ENCODE measurements at regions not wholly inside any gene's neighbourhood (a gene's known extent, or its start where the extent isn't known, plus 50 kb on each side); places are given as distances from the start of the nearest gene placed in this dataset.

GRCh38 chr13:97856304-97856675 is 97.2 kb upstream of the IPO5 start:
- no peak for TF ChIP-seq CTCF (IDR thresholded peaks at IDR 0.05)
- no peak for TF ChIP-seq POLR2A (IDR thresholded peaks at IDR 0.05)
- TF ChIP-seq EP300 (IDR thresholded peaks at IDR 0.05) = no peak
